Vagina (tissue), 2 donors: ENCODE measurements at regions not wholly inside any gene's neighbourhood (a gene's known extent, or its start where the extent isn't known, plus 50 kb on each side); places are given as distances from the start of the nearest gene placed in this dataset.

Experiments used
- DNase-seq, 2 donors: peaks; one replicate each; pipeline ENCODE4 v3.0.0-alpha.2; 2017; ENCODE audit errors: extremely low spot score in 2 of 2
- H3K27ac ChIP-seq: fragments of 200-600 bp; sonication (generic); one replicate; pipeline ENCODE4 v1.5.1; 2019
- H3K27me3 ChIP-seq: fragments of 200-600 bp; sonication (generic); one replicate; pipeline ENCODE4 v1.5.1; 2019
- H3K36me3 ChIP-seq, 2 donors: fragments of 200-600 bp; sonication (generic); one replicate each; pipeline ENCODE4 v1.5.1; 2017 to 2019
- H3K4me1 ChIP-seq: fragments of 200-600 bp; sonication (generic); one replicate; pipeline ENCODE4 v1.5.1; 2019
- H3K4me3 ChIP-seq, 2 donors: fragments of 200-600 bp; sonication (generic); 1 replicate in 1 of 2; 2 replicates in 1 of 2; pipeline ENCODE4 v1.5.1; 2016 to 2019
- H3K9me3 ChIP-seq: fragments of 200-600 bp; sonication (generic); one replicate; pipeline ENCODE4 v1.5.1; 2019
- CTCF ChIP-seq, 3 experiments: fragments of 450-650 bp in 2 of 3; fragments of 200-600 bp in 1 of 3; sonication (generic) in 1 of 3; IDR thresholded peaks; one replicate each; pipeline ENCODE4 v1.5.1; 2017 to 2019; ENCODE audit warnings: antibody characterized with exemption in 3 of 3, mild to moderate bottlenecking in 2 of 3, moderate library complexity in 2 of 3
- POLR2A ChIP-seq, 2 donors: fragments of 450-650 bp; IDR thresholded peaks; one replicate each; pipeline ENCODE4 v1.6.1; 2017; ENCODE audit warnings: antibody characterized with exemption in 2 of 2, mild to moderate bottlenecking in 2 of 2, moderate library complexity in 2 of 2
- POLR2AphosphoS5 ChIP-seq, 2 donors: sonication (generic); formaldehyde crosslinking; IDR thresholded peaks; one replicate each; pipeline ENCODE4 v1.9.0; 2017; ENCODE audit warnings: antibody characterized with exemption in 2 of 2, mild to moderate bottlenecking in 2 of 2, low read depth in 1 of 2; ENCODE audit not compliant: insufficient read depth in 1 of 2
- intact Hi-C: fragments of 100-400 bp; cut with DNase I; formaldehyde crosslinking; loops from one replicate; pipeline ENCODE4 v1.15.1; 2023

DNA sequence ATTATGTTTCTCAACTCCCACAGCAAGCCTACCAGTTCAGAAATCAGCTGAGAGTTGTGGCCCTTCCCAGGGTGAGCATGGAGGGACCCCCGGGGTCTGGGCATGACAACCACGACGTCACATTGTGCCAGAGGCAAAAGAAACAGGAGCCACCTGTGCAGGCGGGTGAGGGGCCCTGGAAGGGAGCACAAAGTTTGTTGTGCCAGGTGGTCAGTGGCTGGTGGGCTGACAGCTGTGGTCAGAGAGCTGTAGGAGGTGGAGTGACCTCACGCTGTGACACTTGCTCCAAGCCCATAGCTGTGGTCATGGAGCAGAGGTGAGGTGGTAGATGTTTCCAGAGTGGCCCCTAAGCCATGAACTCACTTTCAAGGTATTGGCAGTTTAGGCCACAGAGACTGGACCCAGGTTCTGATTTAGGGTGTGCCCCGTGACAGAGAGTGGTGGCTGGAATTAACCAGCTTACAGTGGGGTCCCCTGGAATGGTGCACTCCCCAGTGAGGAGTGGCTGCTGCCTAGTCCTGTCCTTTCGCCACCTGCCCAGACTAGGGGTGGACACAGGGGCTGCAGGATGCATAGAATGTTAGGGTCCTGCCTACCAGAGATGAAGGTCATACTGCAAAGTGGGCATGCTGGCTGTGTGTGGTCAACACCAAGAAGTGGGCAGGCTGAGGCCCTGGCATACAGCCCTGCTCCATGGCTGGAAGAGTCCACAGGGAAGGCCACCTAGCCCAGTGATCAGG, 136.4 kb downstream of the GLI2 start:
- intact Hi-C loops = no loop called here
- no peaks in the 10 kb centered on the region for H3K27me3 ChIP-seq
- TF ChIP-seq POLR2A (IDR thresholded peaks at IDR 0.05) (no peak), CTCF (IDR thresholded peaks at IDR 0.05) (no peak), POLR2AphosphoS5 (IDR thresholded peaks at IDR 0.05; ENCODE audit: insufficient read depth in 1 of 2, low read depth in 1 of 2) (no peak)
- H3K4me1 ChIP-seq = peaks cover 30% of the 10 kb centered on the region
- no peak overlapping the region for H3K27ac ChIP-seq
- no peaks in the 10 kb centered on the region for H3K9me3 ChIP-seq
- no peak for DNase-seq
- H3K36me3 ChIP-seq = no peaks in the 10 kb centered on the region
- H3K4me3 ChIP-seq = no peak overlapping the region

- Histone ChIP-seq H3K9me3 (no peaks in the 10 kb centered on the region), H3K27ac (no peak overlapping the region), H3K27me3 (no peaks in the 10 kb centered on the region), H3K4me1 (peaks cover 10% of the 10 kb centered on the region), H3K4me3 (no peak overlapping the region), H3K36me3 (no peaks in the 10 kb centered on the region)
- intact Hi-C loops = no loop called here
- TF ChIP-seq POLR2AphosphoS5 (IDR thresholded peaks at IDR 0.05; ENCODE audit: insufficient read depth in 1 of 2, low read depth in 1 of 2) = no peak
- no peak for TF ChIP-seq POLR2A (IDR thresholded peaks at IDR 0.05)
- no peak for TF ChIP-seq CTCF (IDR thresholded peaks at IDR 0.05)
- DNase-seq = no peak
These were observed 138.6 kb downstream of the GLI2 start for GRCh38 chr2:120873958-120874887.

DNA sequence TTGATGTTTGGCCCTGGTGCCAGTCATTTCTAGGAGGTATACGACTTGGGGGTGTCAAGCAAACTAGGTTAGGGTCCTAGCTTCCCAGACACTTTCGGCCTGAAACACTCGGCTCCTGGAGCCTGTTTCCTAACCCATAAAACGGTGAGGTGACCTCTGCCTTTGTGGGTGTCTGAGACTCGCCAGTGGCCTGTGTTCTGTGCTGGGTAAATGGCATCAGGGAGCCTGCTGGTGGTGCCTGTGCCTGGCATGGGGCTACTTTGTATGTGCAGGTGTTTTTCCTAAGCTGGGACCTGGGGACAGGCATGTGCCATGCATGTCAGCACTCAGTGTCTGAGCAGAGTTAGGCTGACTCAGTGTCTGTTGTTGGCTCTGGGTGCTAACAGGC, 139.2 kb downstream of the GLI2 start:
- Histone ChIP-seq H3K27me3 (no peaks in the 10 kb centered on the region), H3K4me3 (no peak overlapping the region), H3K9me3 (no peaks in the 10 kb centered on the region), H3K36me3 (no peaks in the 10 kb centered on the region), H3K4me1 (peaks cover 8% of the 10 kb centered on the region), H3K27ac (no peak overlapping the region)
- TF ChIP-seq CTCF (IDR thresholded peaks at IDR 0.05) (no peak), POLR2AphosphoS5 (IDR thresholded peaks at IDR 0.05; ENCODE audit: insufficient read depth in 1 of 2, low read depth in 1 of 2) (no peak), POLR2A (IDR thresholded peaks at IDR 0.05) (no peak)
- DNase-seq = no peak
- intact Hi-C loops = no loop called here

- DNase-seq = no peak
- H3K4me1 ChIP-seq = peaks cover 5% of the 10 kb centered on the region
- no peaks in the 10 kb centered on the region for H3K36me3 ChIP-seq
- H3K9me3 ChIP-seq = no peaks in the 10 kb centered on the region
- no peak overlapping the region for H3K27ac ChIP-seq
- TF ChIP-seq CTCF (IDR thresholded peaks at IDR 0.05) (no peak), POLR2AphosphoS5 (IDR thresholded peaks at IDR 0.05; ENCODE audit: insufficient read depth in 1 of 2, low read depth in 1 of 2) (no peak), POLR2A (IDR thresholded peaks at IDR 0.05) (no peak)
- no peak overlapping the region for H3K4me3 ChIP-seq
- H3K27me3 ChIP-seq = no peaks in the 10 kb centered on the region
- intact Hi-C loops = no loop called here
These were observed 139.8 kb downstream of the GLI2 start for GRCh38 chr2:120875431-120875830.
